ENCODE measurements at regions not wholly inside any gene's neighbourhood (a gene's known extent, or its start where the extent isn't known, plus 50 kb on each side); places are given as distances from the start of the nearest gene placed in this dataset.

GRCh38 chr5:173691931-173692330, 75.5 kb upstream of the BOD1 start:
- DNase-seq: no peak

- DNase-seq: no peak
Observed at GRCh38 chr5:173693670-173694069, 77.2 kb upstream of the BOD1 start.

GRCh38 chr5:173696216-173696615, 79.8 kb upstream of the BOD1 start:
- no peak for DNase-seq

GRCh38 chr5:173697931-173698579, 81.6 kb upstream of the BOD1 start:
- no peak for DNase-seq

- no peak for DNase-seq
Observed at GRCh38 chr5:173699966-173700365, 83.5 kb upstream of the BOD1 start.

- DNase-seq: no peak
Observed at GRCh38 chr5:173703466-173703865, 87.0 kb upstream of the BOD1 start.

GRCh38 chr5:173704615-173705511, 88.4 kb upstream of the BOD1 start:
- no peak for DNase-seq

- DNase-seq: no peak
Observed at GRCh38 chr5:173705512-173706044, 89.1 kb upstream of the BOD1 start.

GRCh38 chr5:173706700-173707099, 90.2 kb upstream of the BOD1 start:
- DNase-seq: no peak

- DNase-seq: no peak
Observed at GRCh38 chr5:173707392-173707791, 90.9 kb upstream of the BOD1 start.

- no peak for DNase-seq
Observed at GRCh38 chr5:173709145-173709544, 92.7 kb upstream of the BOD1 start.

- no peak for DNase-seq
Observed at GRCh38 chr5:173709761-173710160, 93.3 kb upstream of the BOD1 start.

GRCh38 chr5:173710528-173710927, 94.1 kb upstream of the BOD1 start:
- DNase-seq: no peak

GRCh38 chr5:173711466-173711865, 95.0 kb upstream of the BOD1 start:
- no peak for DNase-seq

- DNase-seq: no peak
Observed at GRCh38 chr5:173712609-173713175, 96.2 kb upstream of the BOD1 start.

GRCh38 chr5:173714551-173715428, 98.3 kb upstream of the BOD1 start:
- no peak for DNase-seq

GRCh38 chr5:173715607-173716006, 99.2 kb upstream of the BOD1 start:
- DNase-seq: no peak

GRCh38 chr5:173716058-173716682, 99.7 kb upstream of the BOD1 start:
- no peak for DNase-seq

GRCh38 chr5:173717959-173718358, 101.5 kb upstream of the BOD1 start:
- DNase-seq: no peak

- no peak for DNase-seq
Observed at GRCh38 chr5:173718469-173718868, 102.0 kb upstream of the BOD1 start.

- DNase-seq: no peak
Observed at GRCh38 chr5:173719731-173720082, 103.3 kb upstream of the BOD1 start.

- DNase-seq: no peak
Observed at GRCh38 chr5:173720286-173720952, 104.0 kb upstream of the BOD1 start.
